Left renal cortex interstitium (tissue), 4 donors: ENCODE measurements at regions not wholly inside any gene's neighbourhood (a gene's known extent, or its start where the extent isn't known, plus 50 kb on each side); places are given as distances from the start of the nearest gene placed in this dataset.
"Not testable (repeated sequence)": the region's sequence is repeated elsewhere in the genome, so short reads cannot be mapped to it uniquely, and the experiment has no call there.

Source experiments
- DNase-seq, 4 donors: peaks; one replicate each; pipeline ENCODE4 v3.0.0-alpha.2; 2013; ENCODE audit warnings: low read depth in 4 of 4, low spot score in 2 of 4, missing footprints in 1 of 4

DNA sequence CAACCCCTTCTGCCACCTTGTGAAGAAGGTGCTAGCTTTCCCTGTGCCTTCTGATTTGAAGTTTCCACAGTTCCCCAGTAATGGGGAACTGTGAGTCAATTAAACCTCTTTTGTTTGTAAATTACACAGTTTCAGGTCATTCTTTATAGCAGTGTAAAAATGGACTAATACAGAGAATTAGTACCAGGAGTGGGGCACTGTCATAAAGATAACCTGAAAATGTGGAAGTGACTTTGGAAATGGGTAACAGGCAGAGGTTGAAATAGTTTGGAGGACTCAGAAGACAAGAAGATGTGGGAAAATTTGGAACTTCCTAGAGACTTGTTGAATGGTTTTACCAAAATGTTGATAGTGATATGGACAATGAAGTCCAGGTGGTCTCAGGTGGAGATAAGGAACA, 131.0 kb upstream of the HAND2 start:
- DNase-seq, result no peak

DNA sequence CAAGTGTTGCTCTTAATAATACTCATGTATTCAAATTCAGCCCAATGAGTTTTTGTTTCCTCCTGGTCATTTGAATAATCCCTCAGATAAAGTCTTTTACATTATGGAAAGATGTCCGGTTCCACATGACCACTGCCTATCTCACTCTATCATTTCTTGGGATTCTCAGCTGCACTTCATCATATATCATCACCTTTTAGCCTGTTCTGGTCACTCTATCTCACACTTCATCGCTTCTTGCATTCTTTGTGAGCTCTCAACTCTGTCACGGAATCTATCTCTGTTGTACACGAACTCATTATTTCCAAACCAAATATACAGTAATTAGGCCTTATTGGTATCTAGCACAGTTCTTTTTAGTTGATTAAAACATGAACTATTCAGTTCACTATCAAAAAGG, 126.9 kb upstream of the HAND2 start:
- DNase-seq, result no peak

DNA sequence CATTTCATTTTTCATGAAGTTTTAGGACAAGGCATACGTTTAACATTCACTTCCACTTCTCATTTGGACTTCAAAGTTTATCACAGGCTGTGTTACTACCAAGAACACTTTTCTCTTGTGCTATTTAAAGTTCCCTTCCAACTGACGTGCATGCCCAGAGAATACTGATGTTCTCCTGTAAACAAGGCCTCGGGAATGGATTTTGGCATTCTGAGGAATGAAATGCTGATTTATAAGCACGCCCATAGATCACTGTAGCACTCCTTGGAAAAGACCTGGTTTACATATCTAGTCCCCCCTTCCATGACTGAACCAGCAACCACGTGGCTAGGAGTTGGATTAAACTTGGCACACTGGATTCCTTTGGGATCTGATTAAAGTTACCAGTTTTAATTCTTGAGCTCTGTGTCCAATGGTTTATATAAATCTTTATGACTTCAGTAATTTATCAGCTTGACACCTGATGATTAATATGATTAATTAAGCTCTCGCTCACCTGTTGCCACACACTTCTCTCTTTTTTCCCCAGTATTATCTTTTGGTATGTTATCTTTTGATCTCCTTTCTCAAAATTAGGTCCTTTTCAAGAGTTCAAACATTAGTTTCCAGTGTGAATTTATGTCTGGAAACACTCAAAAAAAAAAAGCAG, 122.4 kb upstream of the HAND2 start:
- no peak for DNase-seq

DNA sequence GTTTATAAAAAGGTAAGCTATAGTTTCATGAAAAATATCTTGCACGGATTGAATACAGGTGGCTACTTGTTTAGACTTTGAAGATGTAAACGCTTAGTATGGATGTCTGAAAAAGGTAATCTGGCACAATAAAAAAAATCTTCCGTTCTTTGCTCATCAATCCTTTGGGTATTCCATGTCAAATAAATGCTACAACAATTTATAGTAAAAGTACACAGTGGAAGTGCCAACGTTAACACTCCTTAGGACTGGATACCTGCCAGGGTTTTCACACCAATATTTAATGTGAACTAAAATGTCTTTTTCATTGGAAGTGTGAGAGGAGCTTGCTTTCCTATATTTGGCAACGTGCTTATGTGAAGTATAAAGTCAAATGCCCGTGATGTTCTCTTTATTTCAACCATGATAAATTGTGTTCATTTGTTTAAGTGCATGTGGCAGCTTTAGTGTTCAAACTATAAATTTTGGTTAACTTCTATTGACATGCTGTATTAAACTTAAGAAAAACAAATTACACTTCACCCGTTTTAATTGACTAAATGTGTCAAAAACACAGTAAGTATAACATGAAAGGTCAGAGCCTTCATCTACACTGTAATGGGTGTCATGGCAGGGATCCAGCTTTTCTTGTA, 121.7 kb upstream of the HAND2 start:
- DNase-seq, result no peak

DNA sequence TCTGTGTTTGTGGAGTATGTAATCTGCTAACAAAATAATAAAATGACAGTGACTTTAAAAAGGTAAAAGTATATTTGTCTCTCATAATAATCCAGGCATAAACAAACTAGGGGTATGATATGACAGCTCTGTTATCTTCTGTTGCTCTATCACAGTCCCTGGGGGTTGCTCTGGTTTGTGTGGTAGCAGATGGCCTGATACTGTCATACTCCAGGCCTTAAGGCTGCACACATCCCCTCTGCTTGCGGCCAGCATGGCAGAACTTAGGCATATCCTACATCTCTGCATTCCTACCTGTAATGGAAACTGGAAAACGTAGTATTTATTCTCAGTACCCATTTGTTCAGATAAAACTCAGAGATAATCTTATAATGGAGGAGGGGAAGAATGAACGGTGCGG, 117.9 kb upstream of the HAND2 start:
- DNase-seq, result no peak

DNA sequence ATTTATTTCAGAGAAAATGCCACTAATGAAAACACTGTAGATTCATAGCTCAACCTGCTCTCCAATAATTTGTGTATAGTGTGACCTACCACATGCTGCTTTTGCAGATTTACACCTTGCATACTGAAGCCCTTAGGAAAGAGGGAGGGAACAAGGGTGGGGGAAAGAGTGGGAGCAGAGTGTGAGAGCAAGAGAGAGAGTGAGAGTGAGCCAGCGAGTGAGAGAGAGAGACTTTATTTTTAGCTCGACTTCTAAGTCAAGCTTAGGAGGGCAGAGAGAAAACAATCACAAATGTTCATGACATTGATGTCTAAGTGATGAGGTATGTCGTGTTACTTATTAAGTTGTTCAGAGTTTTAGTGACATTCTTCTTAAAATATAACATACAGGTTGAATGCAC, 112.5 kb upstream of the HAND2 start:
- DNase-seq, result no peak

DNA sequence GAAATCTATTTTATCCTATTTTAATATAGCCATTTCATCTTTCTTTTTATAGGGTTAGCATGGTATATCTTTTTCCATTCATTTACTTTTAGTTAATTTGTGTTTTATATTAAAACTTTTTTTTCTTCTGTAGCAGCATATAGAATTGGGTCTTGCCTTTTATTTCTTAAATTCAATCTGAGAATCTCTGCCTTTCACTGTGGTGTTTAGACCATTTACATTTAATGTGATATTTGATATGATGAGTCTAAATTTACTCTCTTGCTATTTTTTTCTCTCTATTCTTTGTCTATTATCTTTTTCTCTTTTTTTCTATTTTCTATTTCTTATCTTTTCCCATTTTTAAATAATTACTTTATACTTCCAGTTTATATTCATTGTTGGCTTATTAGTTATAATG, 105.4 kb upstream of the HAND2 start:
- no peak for DNase-seq

DNA sequence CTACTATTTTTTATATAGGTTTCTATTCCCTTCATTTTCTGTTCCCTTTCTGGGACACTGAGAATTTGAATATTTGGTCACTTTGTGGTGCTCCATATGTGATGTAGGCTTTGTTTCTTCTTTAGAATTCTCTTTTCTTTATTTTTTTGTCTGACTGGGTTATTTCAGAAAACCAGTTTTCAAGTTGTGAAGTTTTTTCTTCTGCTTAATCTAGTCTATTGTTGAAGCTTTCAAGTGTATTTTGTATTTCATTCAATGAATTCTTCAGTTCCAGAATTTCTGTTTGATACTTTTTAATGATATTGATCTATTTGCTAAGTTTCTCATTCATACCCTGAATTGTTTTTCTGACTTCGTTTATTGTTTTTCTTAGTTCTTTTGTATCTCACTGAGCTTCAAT, 96.2 kb upstream of the HAND2 start:
- DNase-seq, result no peak

DNA sequence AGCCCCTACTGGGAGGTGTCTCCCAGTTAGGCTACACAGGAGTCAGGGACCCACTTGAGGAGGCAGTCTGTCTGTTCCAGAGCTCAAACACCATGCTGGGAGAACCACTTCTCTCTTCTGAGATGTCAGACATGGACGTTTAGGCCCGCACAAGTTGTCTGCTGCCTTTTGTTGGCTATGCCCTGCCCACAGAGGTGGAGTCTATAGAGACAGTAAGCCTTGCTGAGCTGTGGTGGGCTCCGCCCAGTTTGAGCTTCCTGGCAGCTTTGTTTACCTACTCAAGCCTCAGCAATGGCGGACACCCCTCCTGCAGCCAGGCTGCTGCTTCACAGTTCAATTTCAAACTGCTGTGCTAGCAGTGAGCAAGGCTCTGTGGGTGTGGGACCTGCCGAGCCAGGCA, 88.6 kb upstream of the HAND2 start:
- DNase-seq, result not testable (repeated sequence)

DNA sequence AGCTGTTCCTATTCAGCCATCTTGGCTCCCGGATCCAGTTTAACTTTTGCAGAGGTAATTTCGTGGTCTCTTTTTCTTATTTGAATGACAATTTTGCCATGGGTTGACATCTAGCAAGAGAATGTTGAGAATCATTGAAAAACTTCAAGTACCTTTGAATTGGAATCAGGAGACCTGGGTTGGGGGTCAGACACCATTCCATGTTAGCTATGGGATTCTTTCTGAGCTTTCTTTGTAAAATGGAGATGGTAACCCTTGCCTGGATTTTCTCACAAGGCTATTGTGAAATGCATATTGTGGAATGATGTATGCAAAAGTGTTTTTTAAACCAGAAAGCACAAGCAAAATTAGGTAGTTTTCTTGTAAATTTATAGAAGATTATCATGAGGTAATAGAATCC, 79.1 kb upstream of the HAND2 start:
- DNase-seq, result no peak

DNA sequence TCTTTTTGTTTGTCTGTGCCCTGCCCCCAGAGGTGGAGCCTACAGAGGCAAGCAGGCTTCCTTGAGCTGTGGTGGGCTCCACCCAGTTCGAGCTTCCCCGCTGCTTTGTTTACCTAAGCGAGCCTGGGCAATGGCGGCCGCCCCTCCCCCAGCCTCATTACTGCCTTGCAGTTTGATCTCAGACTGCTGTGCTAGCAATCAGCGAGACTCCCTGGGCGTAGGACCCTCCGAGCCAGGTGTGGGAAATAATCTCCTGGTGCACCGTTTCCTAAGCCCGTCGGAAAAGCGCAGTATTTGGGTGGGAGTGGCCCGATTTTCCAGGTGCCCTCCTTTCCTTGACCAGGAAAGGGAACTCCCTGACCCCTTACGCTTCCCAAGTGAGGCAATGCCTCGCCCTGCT, 78.6 kb upstream of the HAND2 start:
- DNase-seq, result not testable (repeated sequence)

DNA sequence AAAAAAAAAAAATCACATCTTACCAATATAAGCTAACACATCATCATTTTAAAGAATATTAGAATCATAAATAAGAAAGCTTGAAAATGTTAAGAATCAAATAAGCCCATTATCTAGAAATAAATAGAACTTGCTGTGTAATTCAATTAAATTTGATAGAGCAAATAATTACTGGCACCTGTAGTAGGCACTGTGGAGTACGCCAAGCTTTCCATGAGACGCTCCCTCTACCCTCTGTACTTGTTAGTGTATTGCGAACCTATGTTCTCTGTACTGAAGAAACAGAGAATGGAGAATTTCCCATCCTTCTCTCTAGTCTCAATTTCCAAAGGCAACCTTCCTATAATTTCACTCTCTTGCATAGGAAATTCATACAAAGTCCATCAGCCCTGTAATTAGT, 61.7 kb upstream of the HAND2 start:
- no peak for DNase-seq

DNA sequence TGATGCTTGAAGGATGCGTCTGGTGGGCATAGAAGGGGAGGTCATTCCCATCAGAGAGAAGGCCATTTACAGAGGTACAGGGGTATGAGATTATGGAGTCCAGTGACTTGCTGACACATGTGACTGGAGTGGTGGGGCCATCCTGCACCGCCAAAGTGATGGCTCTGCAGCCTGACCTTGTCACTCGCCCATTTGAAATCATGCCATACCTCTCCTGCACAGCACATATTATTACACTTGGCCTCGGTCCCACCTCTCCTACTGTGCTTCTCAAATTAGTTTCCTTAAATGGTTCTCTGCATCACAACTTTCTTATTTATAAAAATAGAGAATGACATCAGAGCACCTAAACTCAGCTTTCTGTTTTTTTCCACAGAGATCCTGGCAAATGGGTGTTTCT, 60.7 kb upstream of the HAND2 start:
- no peak for DNase-seq

DNA sequence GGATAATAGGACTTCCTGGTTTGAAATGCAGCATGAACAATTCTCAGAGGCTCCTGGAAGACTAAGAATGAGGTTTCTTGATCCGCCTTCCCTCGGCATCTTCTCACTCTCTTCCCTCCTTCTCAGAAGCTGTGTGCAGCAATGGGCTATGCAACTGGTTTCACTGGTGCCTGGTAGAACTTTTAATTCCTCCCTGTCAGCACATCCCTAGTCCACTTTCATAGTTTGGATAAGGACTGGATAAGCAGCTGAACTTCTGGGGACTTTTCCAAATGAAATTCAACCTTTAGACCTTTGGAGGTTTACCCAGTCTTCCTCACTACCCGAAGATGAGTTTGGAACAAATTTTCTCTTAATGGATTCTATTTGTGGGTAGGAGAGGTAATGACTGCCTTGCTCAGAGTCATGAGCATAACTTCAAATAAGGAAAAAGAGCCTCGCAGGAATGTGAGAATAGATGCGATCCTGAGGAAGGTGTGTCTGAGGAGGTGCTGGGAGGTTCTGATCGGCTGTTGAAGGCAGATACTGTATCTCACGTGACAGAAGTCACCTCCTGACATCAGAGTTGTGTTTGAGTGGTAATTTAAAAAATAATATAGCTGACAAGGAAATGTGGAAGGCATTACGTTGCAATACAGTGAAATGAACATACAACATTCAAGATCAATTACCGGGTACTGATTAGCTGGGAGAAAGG, 56.0 kb upstream of the HAND2 start:
- DNase-seq, result no peak

DNA sequence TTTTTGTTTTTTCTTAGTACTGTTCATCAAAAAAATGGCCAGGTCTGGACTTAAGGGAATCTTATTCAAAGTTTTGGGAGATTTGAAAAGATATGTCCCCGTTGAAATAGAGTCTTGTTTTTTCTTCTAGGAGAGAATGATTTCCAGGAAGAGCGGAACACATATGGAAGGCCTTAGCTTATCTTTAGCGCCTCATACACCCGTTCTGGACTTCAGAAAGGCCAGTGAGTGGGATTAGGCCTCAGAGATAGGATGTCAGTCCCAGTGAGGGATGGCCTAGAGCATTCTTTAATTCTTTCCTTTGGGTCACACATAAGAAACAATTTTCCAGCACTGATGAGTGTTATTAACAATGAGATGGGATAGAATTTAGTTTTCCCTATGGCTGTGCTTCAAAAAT, 54.5 kb upstream of the HAND2 start:
- DNase-seq, result no peak
